Lung (tissue), 11 donors: ENCODE measurements at regions not wholly inside any gene's neighbourhood (a gene's known extent, or its start where the extent isn't known, plus 50 kb on each side); places are given as distances from the start of the nearest gene placed in this dataset.
A peak's percentile ranks its signal among the peaks of the same experiment; 100 is the strongest.

Experiments
- ATAC-seq: fragments of 200-7000 bp; cut with Tn5 transposase; one replicate; pipeline ENCODE4 v1.9.1; 2020; ENCODE audit warnings: moderate number of reproducible peaks; ENCODE audit not compliant: insufficient read depth, low FRiP score
- DNase-seq, 3 donors: peaks; one replicate each; pipeline ENCODE4 v3.0.0-alpha.2; 2013 to 2017
- H3K27ac ChIP-seq, 2 donors: one replicate each; pipeline ENCODE4 v1.5.1; 2013; ENCODE audit warnings: mild to moderate bottlenecking in 2 of 2, moderate library complexity in 2 of 2, control low read depth in 1 of 2, inconsistent platforms in 1 of 2, low read depth in 1 of 2, low read length in 1 of 2
- H3K27me3 ChIP-seq, 3 donors: one replicate each; pipeline ENCODE4 v1.5.1; 2013; ENCODE audit warnings: low read length in 2 of 3; ENCODE audit not compliant: control insufficient read depth in 3 of 3, insufficient read depth in 3 of 3
- H3K36me3 ChIP-seq, 4 donors: one replicate each; pipeline ENCODE4 v1.5.1; 2013; ENCODE audit warnings: low read length in 4 of 4, mild to moderate bottlenecking in 1 of 4, moderate library complexity in 1 of 4; ENCODE audit not compliant: control insufficient read depth in 4 of 4, insufficient read depth in 4 of 4
- H3K4me1 ChIP-seq, 5 donors: one replicate each; pipeline ENCODE4 v1.5.1; 2013; ENCODE audit warnings: low read length in 5 of 5, mild to moderate bottlenecking in 2 of 5, moderate library complexity in 1 of 5; ENCODE audit not compliant: control insufficient read depth in 5 of 5, insufficient read depth in 5 of 5
- H3K4me3 ChIP-seq: one replicate; pipeline ENCODE4 v1.5.1; 2013; ENCODE audit warnings: mild to moderate bottlenecking, control low read depth, moderate library complexity
- H3K9ac ChIP-seq, 2 donors: one replicate each; pipeline ENCODE4 v1.5.1; 2013; ENCODE audit warnings: low read length in 2 of 2, control low read depth in 1 of 2; ENCODE audit not compliant: insufficient read depth in 1 of 2
- H3K9me3 ChIP-seq, 4 donors: one replicate each; pipeline ENCODE4 v1.5.1; 2013; ENCODE audit warnings: low read length in 3 of 4, mild to moderate bottlenecking in 1 of 4, moderate library complexity in 1 of 4; ENCODE audit not compliant: control insufficient read depth in 4 of 4, insufficient read depth in 3 of 4
- CTCF ChIP-seq: IDR thresholded peaks from 2 replicates; pipeline ENCODE4 v1.5.1; 2012; ENCODE audit warnings: mild to moderate bottlenecking; ENCODE audit errors: control extremely low read depth, extremely low read depth
- WGBS, 2 donors: extraction: QIAGEN DNeasy Blood & Tissue Kit; methylation state at CpG; one replicate each; pipeline ENCODE4 v1.1.7; 2013; 5-methylcytosine and 5-hydroxymethylcytosine counted together
- donor health status: control.
- donor health status: control.
- donor health status: Bipolar disorder and iron deficiency.
- donor health status: healthy.
- donor health status: DM: yes; HTN: yes; CAD: no.

GRCh38 chr11:34830648-34831047 is 85.5 kb downstream of the APIP start:
- Histone ChIP-seq H3K27ac (no peak overlapping the region), H3K4me3 (no peak overlapping the region), H3K4me1 (no peaks in the 10 kb centered on the region), H3K9me3 (no peaks in the 10 kb centered on the region), H3K27me3 (no peaks in the 10 kb centered on the region), H3K9ac (no peak overlapping the region), H3K36me3 (no peaks in the 10 kb centered on the region)
- DNase-seq: peak in 1 of 3 donors; percentile 2
- no peak for TF ChIP-seq CTCF
- 71 to 83% methylated on average over 8 of the region's 8 CpGs for WGBS, 2 donors
- no peak for ATAC-seq

- H3K4me3 ChIP-seq: no peak overlapping the region
- DNase-seq (no peak), ATAC-seq (no peak)
- H3K27me3 ChIP-seq: no peaks in the 10 kb centered on the region
- H3K36me3 ChIP-seq: no peaks in the 10 kb centered on the region
- no peak overlapping the region for H3K27ac ChIP-seq
- no peak for TF ChIP-seq CTCF
- no peaks in the 10 kb centered on the region for H3K4me1 ChIP-seq
- H3K9me3 ChIP-seq: no peaks in the 10 kb centered on the region
- WGBS, 2 donors: 59 to 62% methylated on average over 5 of the region's 5 CpGs
- H3K9ac ChIP-seq: no peak overlapping the region
Measured at GRCh38 chr11:34830035-34830434, 86.1 kb downstream of the APIP start.

- Histone ChIP-seq H3K9me3 (no peaks in the 10 kb centered on the region), H3K27ac (no peak overlapping the region), H3K36me3 (no peaks in the 10 kb centered on the region), H3K9ac (no peak overlapping the region), H3K4me3 (no peak overlapping the region), H3K27me3 (no peaks in the 10 kb centered on the region), H3K4me1 (no peaks in the 10 kb centered on the region)
- DNase-seq: peak in 2 of 3 donors; percentile 16 to 60
- WGBS, 2 donors: 65 to 88% methylated on average over 1 of the region's 1 CpG
- TF ChIP-seq CTCF: no peak
- ATAC-seq: no peak
Measured at GRCh38 chr11:34827228-34827627, 89.0 kb downstream of the APIP start.

GRCh38 chr11:34826384-34826726 is 89.8 kb downstream of the APIP start:
- no peak for ATAC-seq
- Histone ChIP-seq H3K4me1 (no peaks in the 10 kb centered on the region), H3K36me3 (no peaks in the 10 kb centered on the region), H3K27ac (peak overlapping the region in 1 of 2 donors; percentile 3), H3K27me3 (no peaks in the 10 kb centered on the region), H3K9me3 (no peaks in the 10 kb centered on the region), H3K4me3 (no peak overlapping the region), H3K9ac (no peak overlapping the region)
- TF ChIP-seq CTCF: no peak
- 56 to 70% methylated on average over 1 of the region's 1 CpG for WGBS, 2 donors
- DNase-seq: no peak
